ENCODE measurements at regions not wholly inside any gene's neighbourhood (a gene's known extent, or its start where the extent isn't known, plus 50 kb on each side); places are given as distances from the start of the nearest gene placed in this dataset.
"Not testable (repeated sequence)": the region's sequence is repeated elsewhere in the genome, so short reads cannot be mapped to it uniquely, and the experiment has no call there.

DNA sequence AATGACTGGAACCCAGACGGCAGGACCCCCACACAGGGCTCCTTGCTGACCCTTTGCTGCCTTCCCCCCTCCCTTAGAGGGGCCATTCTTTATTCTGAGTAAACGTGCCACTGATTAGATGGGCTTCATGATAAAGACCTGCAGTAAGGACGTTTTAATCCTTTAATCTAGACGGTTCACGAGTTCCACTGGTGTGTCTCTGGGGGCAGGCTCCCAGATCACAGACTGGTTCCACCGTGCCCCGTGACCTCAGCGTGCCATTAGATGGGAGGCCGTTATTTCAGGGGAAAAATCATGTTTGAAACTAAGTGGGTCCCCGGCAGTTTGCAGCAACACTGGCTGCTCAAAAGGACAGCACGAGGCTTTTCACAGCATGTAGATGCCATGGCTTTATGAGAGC lies 246.9 kb upstream of the PLGLB2 start:
- TF ChIP-seq EZH2 (IDR thresholded peaks at IDR 0.05; ENCODE audit: insufficient read depth, poor library complexity, severe bottlenecking); EZH2phosphoT487 (IDR thresholded peaks at IDR 0.05; ENCODE audit: insufficient read depth, low read depth): not testable (repeated sequence)
